A673 (cell line): ENCODE measurements at regions not wholly inside any gene's neighbourhood (a gene's known extent, or its start where the extent isn't known, plus 50 kb on each side); places are given as distances from the start of the nearest gene placed in this dataset.

ENCODE experiments used
- BruUV-seq: library from RNA; stranded (reverse); fragments of 400-500 nt; replicated peaks from 2 replicates; lab custom pipeline; 2021; lab: Mats Ljungman, UMichigan
- CTCF ChIA-PET: fragments of 300-600 bp; sonication (Branson Sonifier 250); formaldehyde crosslinking; loops from one replicate; lab custom pipeline; 2022; ENCODE audit warnings: antibody characterized with exemption; lab: Charles Lee
- POLR2A ChIA-PET: fragments of 300-600 bp; sonication (Branson Sonifier 250); formaldehyde crosslinking; loops from one replicate; lab custom pipeline; 2022; ENCODE audit warnings: antibody characterized with exemption; ENCODE audit not compliant: low non-redundant PET; lab: Charles Lee
- DNase-seq: peaks from one replicate; pipeline ENCODE4 v3.0.0-alpha.2; 2015; ENCODE audit warnings: low spot score
- H3K27ac ChIP-seq: fragments of 200-600 bp; sonication (generic); 2 replicates; pipeline ENCODE4 v1.5.1; 2016; ENCODE audit warnings: mixed run types, low read depth, mild to moderate bottlenecking, mixed read lengths, antibody characterized with exemption, low read length; ENCODE audit not compliant: poor library complexity, severe bottlenecking
- H3K27me3 ChIP-seq: fragments of 200-600 bp; sonication (generic); replicated peaks from 2 replicates; pipeline ENCODE4 v1.6.1; 2017; ENCODE audit warnings: mixed run types, low read depth, mild to moderate bottlenecking, mixed read lengths, antibody characterized with exemption, low read length; ENCODE audit not compliant: insufficient read depth, poor library complexity
- H3K36me3 ChIP-seq: fragments of 200-600 bp; sonication (generic); 2 replicates; pipeline ENCODE4 v1.6.1; 2016; ENCODE audit warnings: mixed run types, mild to moderate bottlenecking, mixed read lengths, antibody characterized with exemption, low read length; ENCODE audit not compliant: insufficient read depth, poor library complexity, severe bottlenecking
- H3K4me1 ChIP-seq: fragments of 200-600 bp; sonication (generic); 2 replicates; pipeline ENCODE4 v1.6.1; 2017; ENCODE audit warnings: mixed run types, mild to moderate bottlenecking, mixed read lengths, antibody characterized with exemption, low read length; ENCODE audit not compliant: insufficient read depth, poor library complexity, severe bottlenecking
- H3K4me3 ChIP-seq: fragments of 200-600 bp; sonication (generic); 2 replicates; pipeline ENCODE4 v1.5.1; 2016; ENCODE audit warnings: low read depth, mixed run types, mild to moderate bottlenecking, mixed read lengths, low read length; ENCODE audit not compliant: poor library complexity, severe bottlenecking
- H3K9me3 ChIP-seq: fragments of 200-600 bp; sonication (generic); 2 replicates; pipeline ENCODE4 v1.6.1; 2016; ENCODE audit warnings: mixed run types, low read depth, mild to moderate bottlenecking, mixed read lengths, antibody characterized with exemption, low read length; ENCODE audit not compliant: poor library complexity, severe bottlenecking
- EZH2 ChIP-seq: fragments of 200-600 bp; sonication (generic); IDR thresholded peaks from 2 replicates; pipeline ENCODE4 v1.6.1; 2017; ENCODE audit warnings: borderline replicate concordance, low read depth, mild to moderate bottlenecking, mixed read lengths, antibody characterized with exemption, low read length; ENCODE audit not compliant: poor library complexity, severe bottlenecking
- intact Hi-C: fragments of 100-400 bp; cut with micrococcal nuclease; formaldehyde crosslinking; loops from one replicate; pipeline ENCODE4 v1.10.0; 2022; ENCODE audit not compliant: unreplicated experiment
- TF ChIP-seq, protein P1 (sequence below): fragments of 300-800, 200-600 bp; sonication (generic); conservative IDR thresholded peaks from 2 replicates; pipeline ENCODE4 v1.5.1; 2017; ENCODE audit warnings: low read depth, mild to moderate bottlenecking, antibody characterized with exemption, low read length, moderate library complexity, mixed read lengths

DNA sequence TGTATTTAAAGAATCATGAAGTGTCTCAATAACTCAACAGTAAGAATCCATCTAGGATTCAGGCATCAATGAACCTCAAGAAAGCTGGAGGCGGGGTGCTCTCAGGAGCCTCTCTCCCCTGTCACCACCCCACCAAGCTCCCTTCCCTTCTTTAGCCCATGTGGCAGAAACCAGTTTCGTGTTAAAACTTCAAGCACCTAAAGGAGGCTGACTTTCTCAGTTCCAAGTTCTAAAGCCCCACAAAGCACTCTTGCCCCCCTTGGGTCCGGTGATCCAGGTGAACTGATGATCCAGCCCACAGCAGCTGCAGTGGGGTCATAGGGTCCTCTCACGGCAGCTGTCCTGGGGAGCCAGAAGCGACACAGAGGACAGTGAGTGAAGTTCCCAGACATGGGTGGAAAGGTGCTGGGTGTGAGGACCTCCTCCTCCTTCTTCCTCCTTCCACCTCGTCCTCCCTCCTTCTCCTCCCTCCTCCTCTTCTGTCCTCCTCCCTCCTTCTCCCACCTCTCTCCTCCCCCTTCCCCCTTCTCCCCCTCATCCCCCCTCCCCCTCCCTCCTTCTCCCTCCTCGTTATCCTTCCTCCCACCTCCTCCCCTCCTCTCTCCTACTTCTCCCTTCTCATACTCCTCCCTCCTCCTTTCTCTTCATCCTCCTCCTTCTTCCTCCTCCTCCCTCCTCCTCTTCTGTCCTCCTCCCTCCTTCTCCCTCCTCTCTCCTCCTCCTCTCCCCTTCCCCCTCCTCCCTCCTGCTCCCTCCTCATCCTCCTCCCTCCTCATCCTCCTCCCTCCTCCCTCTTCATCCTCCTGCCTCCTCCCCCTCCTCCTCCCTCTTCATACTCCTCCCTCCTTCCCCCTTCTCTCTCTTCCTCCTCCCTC, 192.4 kb upstream of the AGAP1 start:
- no peaks in the 10 kb centered on the region for H3K9me3 ChIP-seq
- H3K27ac ChIP-seq: no peak overlapping the region
- H3K4me1 ChIP-seq: no peaks in the 10 kb centered on the region
- TF ChIP-seq, protein P1, sequence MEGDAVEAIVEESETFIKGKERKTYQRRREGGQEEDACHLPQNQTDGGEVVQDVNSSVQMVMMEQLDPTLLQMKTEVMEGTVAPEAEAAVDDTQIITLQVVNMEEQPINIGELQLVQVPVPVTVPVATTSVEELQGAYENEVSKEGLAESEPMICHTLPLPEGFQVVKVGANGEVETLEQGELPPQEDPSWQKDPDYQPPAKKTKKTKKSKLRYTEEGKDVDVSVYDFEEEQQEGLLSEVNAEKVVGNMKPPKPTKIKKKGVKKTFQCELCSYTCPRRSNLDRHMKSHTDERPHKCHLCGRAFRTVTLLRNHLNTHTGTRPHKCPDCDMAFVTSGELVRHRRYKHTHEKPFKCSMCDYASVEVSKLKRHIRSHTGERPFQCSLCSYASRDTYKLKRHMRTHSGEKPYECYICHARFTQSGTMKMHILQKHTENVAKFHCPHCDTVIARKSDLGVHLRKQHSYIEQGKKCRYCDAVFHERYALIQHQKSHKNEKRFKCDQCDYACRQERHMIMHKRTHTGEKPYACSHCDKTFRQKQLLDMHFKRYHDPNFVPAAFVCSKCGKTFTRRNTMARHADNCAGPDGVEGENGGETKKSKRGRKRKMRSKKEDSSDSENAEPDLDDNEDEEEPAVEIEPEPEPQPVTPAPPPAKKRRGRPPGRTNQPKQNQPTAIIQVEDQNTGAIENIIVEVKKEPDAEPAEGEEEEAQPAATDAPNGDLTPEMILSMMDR: no peak
- no peak for TF ChIP-seq EZH2
- intact Hi-C loops: no loop called here
- ChIA-PET CTCF (no interaction called here), POLR2A (no interaction called here)
- H3K36me3 ChIP-seq: no peaks in the 10 kb centered on the region
- BruUV-seq: no TSS peak
- no peak for DNase-seq
- H3K4me3 ChIP-seq: no peak overlapping the region
- H3K27me3 ChIP-seq: no peaks in the 10 kb centered on the region

DNA sequence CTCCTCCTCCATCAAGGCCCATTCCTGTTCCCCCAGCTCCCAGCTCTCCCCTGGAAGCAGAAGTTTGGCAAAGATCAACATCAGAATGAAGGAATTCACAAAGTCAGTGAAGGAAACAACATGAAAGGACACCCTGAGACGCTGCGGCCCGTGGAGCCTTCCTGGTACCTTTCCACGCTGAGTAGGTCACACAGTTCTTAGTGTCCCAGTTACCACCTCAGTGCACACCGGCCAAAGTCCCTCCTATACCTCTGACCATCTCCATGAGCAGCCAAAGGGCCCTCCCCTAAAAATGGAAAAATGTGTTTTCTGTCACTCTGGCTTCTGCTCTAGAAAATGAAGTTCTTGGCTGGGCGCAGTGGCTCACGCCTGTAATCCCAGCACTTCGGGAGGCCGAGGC, 191.6 kb upstream of the AGAP1 start:
- H3K27ac ChIP-seq: no peak overlapping the region
- H3K36me3 ChIP-seq: no peaks in the 10 kb centered on the region
- H3K4me3 ChIP-seq: no peak overlapping the region
- ChIA-PET CTCF (no interaction called here), POLR2A (no interaction called here)
- H3K9me3 ChIP-seq: no peaks in the 10 kb centered on the region
- intact Hi-C loops: no loop called here
- no peak for DNase-seq
- TF ChIP-seq, protein P1: no peak
- no peak for TF ChIP-seq EZH2
- H3K27me3 ChIP-seq: no peaks in the 10 kb centered on the region
- no peaks in the 10 kb centered on the region for H3K4me1 ChIP-seq
- BruUV-seq: no TSS peak

DNA sequence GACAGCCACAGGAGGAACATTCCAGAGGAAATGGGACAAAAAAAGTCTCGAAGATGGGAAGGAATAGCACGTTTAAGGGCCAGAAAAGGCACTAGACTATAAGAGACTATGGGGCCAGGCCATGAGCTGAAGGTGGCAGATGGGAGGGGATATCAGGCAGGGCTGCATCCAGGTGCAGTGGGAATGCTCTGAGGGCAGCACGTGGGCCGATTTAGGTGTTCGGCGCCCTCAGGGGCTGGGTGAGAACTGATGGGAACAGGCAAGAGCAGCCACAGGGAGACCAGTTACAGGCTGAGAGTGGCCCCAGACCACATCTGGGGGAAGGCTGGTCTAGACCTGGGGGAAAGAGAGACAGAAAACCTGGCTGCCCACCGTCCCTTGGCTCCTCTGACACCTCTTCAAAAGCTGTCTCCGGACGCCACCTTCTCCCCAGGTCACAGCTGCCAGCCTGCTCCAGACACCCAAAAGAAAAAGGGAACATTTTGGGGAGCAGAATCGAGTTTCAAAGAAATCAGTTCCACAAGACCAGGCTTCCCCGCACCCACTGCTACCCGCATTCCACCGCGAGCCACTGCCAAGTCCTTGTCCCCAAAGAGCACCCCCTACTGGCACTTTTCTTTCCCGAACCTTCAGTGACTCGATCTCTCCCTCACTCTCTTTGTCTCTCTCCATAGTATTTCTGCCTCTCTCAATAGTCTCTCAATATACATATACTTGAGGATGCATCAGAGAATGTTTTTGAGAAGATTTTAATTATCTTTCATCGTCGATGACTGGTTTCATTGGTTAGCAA, 190.1 kb upstream of the AGAP1 start:
- Histone ChIP-seq H3K9me3 (no peaks in the 10 kb centered on the region), H3K36me3 (no peaks in the 10 kb centered on the region), H3K27ac (no peak overlapping the region), H3K4me1 (no peaks in the 10 kb centered on the region), H3K4me3 (no peak overlapping the region), H3K27me3 (no peaks in the 10 kb centered on the region)
- ChIA-PET POLR2A (no interaction called here), CTCF (no interaction called here)
- intact Hi-C loops: no loop called here
- no TSS peak for BruUV-seq
- TF ChIP-seq, protein P1: peak; percentile 39
- no peak for TF ChIP-seq EZH2
- DNase-seq: no peak
